GM18909 (cell line): ENCODE measurements at regions not wholly inside any gene's neighbourhood (a gene's known extent, or its start where the extent isn't known, plus 50 kb on each side); places are given as distances from the start of the nearest gene placed in this dataset.

Experiments used
- ATAC-seq: cut with Tn5 transposase; IDR thresholded peaks from one replicate; pipeline ENCODE4 v1.9.1; 2021; ENCODE audit warnings: mild to moderate bottlenecking; ENCODE audit not compliant: unreplicated experiment, poor library complexity

DNA sequence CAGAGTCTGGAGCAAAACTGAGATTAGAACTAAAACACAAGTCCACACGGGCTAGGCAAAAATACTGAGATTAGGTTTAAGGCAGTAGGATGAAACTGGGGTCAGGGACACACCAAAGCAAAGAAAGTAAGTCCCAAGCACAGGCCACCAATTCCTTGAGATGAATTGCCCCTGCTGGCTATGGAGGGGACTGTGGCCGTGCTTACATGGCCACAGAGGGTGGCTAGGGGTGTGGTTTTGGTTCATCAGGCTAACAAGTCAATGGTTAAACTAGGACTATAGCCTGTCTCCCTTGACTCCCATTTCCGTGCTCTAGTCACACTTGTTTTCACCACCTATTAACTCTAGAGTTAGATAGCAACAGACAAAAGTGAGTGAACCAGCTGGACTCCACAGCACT is 394.8 kb downstream of the PBX1 start:
- no peak for ATAC-seq

DNA sequence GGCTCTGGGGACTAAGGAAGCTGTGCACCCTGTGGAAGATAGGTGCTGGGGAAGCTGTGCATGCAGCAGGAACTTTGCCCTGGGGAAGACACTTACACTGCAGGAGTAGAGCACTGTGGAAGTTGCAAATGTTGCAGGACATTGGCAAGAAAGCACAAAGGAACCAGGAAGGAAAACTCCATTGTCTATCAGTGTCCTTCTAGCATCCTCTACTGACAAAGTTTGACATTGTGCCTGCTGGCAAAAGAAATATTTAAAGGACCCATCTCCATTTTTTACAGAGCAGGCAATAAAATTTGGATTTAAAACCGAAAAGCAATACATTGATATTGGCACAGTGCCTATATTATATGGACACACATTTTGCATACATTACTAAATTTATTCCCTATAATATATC is 394.1 kb downstream of the PBX1 start:
- ATAC-seq, result no peak

DNA sequence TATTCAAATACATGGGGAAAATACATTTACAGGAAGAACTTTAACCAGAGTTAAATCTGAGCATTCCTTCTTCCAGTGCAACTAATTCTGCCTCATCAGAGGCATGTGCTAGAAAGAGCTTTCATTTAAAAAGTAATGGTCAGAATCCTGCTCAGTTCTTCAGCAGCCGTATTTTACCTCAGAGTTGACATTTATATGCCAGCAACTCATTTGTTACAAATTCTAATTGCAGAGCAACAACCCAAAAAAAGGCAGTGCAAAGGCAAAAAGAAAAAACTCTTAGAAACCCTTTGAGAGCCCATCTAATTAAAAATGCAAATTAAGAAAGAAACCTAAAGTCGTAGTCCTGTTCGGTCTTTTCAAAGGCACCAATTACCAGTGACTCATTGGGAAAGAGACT is 392.5 kb downstream of the PBX1 start:
- no peak for ATAC-seq

DNA sequence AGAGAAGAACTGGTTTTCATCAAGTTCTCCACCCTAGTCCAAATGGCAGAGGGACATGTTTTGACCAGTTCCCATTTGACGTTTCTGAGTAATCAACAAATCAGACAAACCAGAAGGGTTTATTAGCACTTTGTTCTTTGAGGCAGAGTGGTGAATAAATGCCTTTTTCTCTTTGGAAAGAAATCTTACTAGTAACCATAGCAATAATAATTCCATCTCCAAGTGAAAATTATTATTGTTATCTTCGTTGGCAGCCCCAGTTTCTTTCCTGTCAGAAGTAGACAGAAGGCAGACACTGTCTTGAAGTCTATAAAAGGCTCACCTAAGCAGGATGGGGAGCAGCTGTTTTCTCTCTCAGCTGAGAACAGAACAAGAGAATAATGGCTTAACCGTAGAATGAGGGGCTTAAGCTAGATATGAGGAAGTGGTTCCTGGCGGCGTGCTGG is 391.6 kb downstream of the PBX1 start:
- no peak for ATAC-seq

DNA sequence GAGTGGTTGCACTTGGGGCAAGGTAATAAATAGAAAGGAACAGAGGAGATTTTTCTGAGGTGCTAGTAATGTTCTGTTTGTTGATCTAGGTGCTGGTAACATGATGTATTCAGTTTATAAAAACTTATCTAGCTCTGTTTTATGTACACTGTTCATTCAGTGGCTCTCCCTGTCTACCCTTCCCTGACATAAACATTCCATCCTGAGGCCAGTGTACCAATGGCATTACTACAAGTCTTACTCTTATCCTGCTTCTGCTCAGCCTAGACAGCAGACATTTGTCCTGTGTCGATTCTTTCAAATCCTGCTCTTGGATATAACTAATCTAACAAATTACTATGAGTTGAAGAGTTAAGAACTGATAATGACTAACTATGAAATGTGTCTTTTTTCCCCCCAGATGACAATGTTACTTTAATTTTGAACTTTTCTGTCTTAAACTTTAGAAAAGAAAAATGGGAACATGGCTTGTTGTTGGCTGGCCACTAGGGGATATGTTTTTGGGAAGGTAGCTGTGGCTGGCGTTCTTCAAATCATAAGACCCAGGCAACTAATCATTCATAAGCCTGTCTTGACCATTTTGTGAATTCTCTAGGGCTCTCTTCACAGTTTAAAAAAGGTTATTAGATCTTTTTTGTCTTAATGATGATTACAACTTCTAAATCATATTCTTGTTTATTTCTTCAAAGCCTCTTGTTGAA is 390.9 kb downstream of the PBX1 start:
- no peak for ATAC-seq

DNA sequence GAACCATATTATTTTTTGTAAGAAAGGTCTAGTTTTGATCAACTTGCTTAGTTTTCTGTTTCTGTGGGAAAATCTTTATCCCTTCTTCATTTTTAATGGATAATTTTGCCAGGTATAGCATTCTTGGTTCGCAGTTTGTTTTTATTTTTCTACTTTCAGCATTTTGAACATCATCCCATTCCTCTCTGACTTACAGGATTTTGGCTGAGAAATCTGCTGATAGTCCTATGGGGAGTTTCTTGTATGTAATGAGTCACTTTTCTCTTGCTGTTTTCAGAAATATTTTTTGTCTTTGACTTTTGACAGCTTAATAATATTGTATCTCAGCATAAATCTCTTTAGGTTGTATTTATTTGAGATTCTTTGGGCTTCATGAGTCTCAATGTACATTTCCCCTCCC is 389.1 kb downstream of the PBX1 start:
- ATAC-seq, result no peak

DNA sequence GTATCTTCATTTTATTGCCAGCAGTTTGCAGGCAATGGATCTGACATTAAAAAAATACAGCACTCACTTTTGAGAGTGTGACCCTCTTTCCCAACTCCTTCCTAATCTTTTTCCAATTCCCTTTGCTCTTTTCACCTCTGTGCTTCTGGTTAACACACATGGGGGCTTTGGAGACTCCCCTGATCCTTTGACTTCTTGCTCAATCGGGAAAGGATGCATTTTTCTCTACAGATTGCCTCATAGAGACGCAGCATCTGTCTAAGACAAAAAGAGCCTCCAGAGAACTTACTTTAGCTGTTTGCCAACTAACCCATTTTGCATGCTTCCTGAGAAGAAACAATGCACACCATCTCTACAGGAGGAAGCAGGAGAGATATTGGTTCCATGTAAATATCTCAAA is 378.3 kb downstream of the PBX1 start:
- no peak for ATAC-seq

DNA sequence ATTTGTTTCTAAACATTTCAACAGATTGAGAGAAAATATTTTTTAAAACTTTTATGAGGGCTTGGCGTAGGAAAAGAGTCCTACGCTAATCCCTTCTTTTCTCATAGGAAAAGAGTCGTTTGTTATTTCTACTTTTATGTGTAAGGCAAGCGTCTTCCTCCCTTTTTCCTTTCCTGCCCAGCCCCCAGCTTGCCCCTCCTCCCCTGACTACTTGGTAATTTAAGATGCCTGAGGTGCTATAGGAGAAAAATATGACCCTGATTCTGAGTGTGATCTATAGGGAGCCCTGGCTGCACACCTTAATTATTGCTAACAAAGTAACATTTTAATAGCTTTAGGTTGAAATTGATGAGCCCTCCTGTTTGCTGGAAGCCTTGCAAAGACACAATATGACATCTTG is 373.6 kb downstream of the PBX1 start:
- no peak for ATAC-seq

DNA sequence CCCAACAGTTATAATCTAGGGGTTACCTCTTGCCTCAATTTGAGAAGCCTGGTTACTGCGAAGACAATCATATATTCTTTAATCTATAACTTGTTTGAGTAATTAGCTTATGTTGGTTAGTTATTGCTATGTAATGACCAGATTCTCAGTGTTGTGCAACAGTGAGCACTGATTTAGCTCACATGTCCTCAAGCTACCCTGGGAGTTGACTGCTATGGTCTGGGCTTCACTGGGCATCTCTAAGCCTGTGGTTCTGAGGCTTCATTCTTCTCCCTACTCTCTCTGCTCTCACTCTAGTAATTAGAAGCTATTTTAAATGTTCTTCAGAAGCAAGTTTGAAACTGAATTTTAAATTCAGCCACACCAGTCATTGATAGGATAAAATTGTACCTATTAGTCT is 371.8 kb downstream of the PBX1 start:
- no peak for ATAC-seq

DNA sequence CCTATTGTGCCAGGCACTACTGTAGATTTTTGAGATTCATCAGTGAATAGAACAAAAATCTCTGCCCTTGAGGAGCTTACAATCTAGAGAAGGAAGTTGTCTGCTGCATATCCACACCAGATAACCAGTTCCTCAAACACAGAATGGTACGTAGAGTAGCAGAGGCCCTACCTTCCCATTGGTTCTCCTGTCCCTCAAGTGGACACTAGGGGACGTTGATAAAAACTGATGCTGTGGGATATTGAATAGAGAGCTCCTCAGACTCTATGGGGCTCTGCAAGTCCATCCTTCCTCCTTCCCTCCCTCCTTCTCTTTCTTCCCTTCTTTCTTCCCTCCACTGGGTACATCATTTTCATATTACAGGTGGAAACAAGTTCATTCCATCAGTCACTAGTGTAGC is 371.3 kb downstream of the PBX1 start:
- ATAC-seq, result no peak

DNA sequence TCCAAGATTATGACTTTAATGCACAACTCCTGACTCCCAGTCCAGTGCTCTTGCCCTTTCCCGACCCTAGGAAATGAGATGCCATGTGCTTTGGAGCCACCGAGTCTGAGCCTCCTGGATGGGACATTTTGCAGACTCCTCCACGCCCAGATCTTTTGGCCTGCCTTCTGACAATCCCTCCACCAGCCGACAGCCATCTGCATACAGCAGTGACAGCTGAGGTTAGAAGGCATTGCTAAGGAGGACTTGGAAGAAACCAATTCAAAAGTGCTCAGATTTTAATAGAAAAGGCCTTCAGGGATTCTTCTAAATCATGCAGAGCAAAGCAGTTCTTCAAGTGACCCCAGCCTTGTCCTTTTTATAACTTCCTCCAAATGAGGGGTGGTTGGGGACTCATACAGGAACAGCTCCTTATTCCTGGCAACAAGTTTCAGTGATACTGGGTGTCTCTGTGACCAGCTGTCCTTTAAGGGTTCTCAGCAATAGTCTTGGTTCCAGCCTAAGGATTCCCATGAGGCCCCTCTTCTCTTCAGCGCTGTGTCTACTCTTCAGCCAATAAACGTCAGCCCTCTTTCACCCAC is 369.3 kb downstream of the PBX1 start:
- no peak for ATAC-seq

DNA sequence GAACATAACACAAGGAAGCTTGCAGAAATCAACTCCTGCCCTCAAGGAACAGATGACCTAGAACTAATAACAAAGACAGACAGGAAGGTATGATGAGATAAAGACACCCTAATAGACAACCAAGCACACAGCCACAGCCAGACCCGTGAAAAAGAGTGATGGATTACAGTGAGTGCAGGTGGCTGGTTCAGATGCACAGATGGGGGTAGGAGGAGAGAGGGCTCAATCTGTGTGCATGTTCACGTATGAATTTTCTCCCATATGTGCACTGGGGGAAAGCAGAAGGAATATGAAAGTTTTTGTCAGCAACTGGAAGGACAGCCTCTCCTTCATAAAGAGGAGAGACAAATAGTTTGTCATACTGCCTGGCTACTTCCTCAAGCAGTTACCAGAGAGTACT is 367.1 kb downstream of the PBX1 start:
- ATAC-seq, result no peak

DNA sequence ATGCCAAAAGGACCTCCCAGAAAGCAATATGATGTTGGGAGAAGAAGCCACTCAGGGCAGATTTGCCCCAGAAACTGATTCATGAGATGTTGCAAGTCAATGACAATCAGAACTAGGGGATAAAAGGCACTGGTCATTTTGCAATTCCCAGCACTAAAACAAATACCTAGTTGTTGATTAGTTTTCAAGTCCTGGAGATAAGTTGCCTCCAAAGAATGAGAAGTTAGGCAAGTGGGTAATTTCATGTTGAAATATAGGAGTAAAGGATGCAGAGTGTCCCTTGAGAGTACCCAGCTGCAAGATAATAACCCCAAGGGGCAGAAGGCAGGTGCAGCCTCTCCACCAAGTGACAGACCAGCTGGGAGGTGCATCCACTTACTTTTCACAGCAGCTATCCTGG is 363.6 kb downstream of the PBX1 start:
- ATAC-seq, result no peak

DNA sequence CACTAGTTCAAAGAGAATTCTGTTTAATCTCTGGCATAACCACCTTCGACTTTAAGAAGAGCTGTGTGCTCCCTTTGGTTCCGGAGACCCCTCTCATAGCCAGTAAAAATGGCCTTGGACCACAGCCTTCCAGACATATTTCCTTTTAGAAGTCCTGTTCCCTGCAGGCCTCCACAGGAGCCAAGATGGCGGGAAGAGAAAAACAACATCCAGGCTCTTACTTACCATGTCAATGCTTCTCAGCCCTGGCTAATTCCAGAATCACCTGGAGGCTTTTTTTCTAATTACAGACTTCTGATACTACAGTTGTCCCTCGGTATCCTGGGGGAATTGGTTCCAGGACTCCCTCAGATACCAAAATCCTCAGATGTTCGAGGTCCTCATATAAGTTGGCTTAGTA is 362.5 kb downstream of the PBX1 start:
- ATAC-seq, result no peak

DNA sequence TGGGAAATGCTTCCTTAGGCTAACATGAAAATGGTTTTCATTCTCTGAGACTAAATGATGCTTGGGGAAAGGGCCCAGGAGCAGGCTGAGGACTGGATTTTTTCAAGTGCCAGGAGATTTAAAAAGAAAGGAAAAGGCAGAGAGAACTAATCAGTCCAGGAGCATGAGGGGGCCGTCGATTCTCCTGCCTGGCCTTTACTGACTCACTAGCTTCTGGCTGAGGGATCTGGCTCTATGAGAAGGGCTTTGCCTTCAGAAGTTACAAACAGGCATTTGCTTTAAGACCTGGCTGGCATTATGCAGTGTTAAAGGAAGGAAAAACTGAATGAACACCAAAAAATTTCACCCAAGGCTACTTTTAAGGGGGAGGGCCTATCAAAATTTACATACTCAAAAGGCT is 359.2 kb downstream of the PBX1 start:
- no peak for ATAC-seq

DNA sequence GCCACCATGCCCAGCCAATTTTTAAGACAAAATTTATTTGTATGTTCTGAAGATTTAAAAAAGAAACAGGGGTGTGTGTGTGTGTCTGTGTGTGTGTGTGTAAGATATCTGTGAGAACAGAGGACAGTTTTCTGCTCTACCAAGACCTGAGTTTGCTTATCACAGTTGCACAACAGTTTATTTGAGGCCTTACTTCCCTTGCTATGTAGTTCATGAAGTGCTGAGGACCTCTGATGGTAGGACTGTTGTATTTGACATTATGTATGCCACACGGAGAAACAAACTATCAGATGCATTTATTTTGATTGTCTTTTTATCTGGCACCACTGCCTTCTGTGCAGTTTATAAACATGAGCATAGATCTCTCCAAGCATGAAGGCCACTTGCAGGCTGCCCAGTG is 355.2 kb downstream of the PBX1 start:
- no peak for ATAC-seq

DNA sequence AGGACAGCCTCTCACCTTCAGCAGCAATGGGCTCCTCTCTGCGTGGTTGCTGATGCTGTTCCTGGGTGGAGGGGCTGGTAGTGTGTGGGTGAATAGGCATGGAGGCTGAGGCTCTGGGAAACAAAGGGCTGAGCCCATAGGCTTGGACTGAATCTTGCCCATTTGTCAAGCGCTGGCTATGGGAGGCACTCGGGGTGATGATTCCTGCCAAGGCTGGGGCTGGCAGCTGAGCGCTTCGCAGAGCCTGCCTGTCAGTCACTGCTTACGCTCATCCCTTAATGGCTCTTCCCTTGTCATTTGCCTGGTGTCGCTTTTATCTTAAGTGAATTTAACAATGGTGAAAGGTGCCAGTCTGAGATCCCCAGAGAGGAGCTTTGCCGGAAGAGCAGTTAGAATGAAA is 353.3 kb downstream of the PBX1 start:
- ATAC-seq, result no peak

DNA sequence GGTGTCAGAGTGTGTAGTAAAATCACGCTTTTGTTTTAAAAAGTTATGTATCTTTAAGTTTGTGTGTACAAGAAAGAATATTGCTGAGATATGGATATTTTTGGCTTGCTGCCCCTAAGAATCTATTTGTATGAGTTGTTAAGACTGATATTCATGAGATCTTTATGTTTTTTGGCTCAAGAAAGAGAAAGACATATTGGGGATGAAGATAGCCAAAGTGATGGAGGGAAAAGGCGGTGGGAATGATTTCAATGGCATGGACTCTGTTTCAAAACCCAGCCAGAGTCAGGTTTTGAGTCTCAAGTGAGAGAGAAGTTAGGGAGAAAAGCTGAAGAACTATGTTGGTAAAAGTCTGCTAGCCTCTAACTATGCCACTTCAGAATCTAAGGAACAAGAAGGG is 351.7 kb downstream of the PBX1 start:
- no peak for ATAC-seq

DNA sequence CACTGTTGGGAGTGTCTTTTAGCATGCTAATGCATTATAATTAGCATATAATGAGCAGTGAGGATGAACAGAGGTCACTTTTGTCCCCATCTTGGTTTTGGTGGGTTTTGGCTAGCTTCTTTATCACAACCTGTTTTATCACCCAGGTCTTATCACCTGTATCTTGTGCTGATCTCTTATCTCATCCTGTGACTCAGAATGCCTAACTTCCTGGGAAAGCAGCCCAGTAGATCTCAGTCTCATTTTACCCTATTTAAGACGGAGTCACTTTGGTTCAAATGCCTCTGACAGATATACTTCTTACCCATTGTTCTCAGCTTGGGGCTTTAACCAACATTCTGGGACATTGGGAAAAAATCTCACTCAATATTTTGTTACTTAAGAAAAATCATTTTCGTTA is 348.7 kb downstream of the PBX1 start:
- ATAC-seq, result no peak

DNA sequence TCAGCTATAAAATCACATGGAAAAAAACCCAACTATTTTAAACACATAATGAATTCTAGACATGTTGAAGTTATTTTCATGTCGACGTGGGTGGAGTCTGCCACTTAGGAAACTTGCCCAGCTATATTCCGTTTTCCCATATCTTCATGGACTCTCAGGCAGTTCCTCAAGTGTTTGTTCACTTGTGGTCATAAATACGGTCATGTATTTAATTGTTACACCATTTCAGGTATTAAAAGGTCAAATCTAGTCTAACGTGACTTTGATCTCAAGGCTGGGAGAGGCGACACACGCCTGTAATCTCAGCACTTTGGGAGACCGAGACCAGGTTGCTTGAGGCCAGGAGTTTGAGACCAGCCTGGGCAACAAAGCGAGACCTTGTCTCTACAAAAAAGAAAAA is 346.9 kb downstream of the PBX1 start:
- no peak for ATAC-seq

DNA sequence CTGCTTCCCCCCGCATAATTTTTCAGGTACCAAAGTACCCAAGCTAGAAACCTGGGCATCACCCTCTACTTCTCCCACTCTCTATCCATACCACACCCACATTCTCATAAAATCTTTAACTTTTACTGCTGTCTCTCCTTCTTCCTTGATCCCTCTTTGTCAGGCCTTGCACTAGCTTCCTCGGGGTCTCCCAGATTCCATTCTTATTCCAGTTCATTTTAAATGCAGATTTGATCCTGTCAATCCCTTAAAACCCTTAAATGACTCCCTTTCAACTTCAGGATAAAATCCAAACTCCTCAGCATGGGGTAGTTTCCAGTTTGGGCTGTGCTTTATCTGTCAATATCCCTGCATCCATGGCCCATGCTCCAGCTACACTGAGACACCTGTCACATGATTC is 343.5 kb downstream of the PBX1 start:
- no peak for ATAC-seq
